ENCODE measurements at regions not wholly inside any gene's neighbourhood (a gene's known extent, or its start where the extent isn't known, plus 50 kb on each side); places are given as distances from the start of the nearest gene placed in this dataset.

- no peak for TF ChIP-seq ATF3 (IDR thresholded peaks at IDR 0.05)
These were observed 213.4 kb upstream of the SEMA6D start (continued) for GRCh38 chr15:47503876-47504275.

GRCh38 chr15:47504624-47505256 is 212.6 kb upstream of the SEMA6D start:
- no peak overlapping the region for H3K27ac ChIP-seq (ENCODE audit: low read depth, low read length)
- ChIA-PET POLR2A (no interaction called here), RAD21 (ENCODE audit: low non-redundant PET in 1 of 2, low total read pairs in 2 of 2, uncharacterized antibody in 2 of 2, unreplicated experiment in 2 of 2) (no interaction called here), CTCF (no interaction called here)
- no peak for TF ChIP-seq CEBPB (IDR thresholded peaks at IDR 0.05; ENCODE audit: low read depth)
- TF ChIP-seq ATF3 (IDR thresholded peaks at IDR 0.05): no peak
- no peak for TF ChIP-seq EZH2phosphoT487 (IDR thresholded peaks at IDR 0.05; ENCODE audit: borderline replicate concordance)
- TF ChIP-seq MAX (IDR thresholded peaks at IDR 0.05): no peak
- TF ChIP-seq REST (IDR thresholded peaks at IDR 0.05; ENCODE audit: low read depth): no peak
- H3K4me2 ChIP-seq (ENCODE audit: low read length): no peak overlapping the region
- H3K79me2 ChIP-seq (ENCODE audit: insufficient read depth, low read length): no peaks in the 10 kb centered on the region
- ATAC-seq (no peak), DNase-seq (ENCODE audit: low read depth, low spot score) (no peak)
- H3K9me3 ChIP-seq (ENCODE audit: control insufficient read depth in 1 of 2, insufficient read depth in 1 of 2, low read depth in 1 of 2, low read length in 2 of 2): peaks cover 5 to 45% of the 10 kb centered on the region in 2 experiments; a peak in 2 of 4 replicates
- no peak overlapping the region for H3K9ac ChIP-seq (ENCODE audit: low read length)
- H3K4me3 ChIP-seq (replicated peaks in 1 of 2; ENCODE audit: low read depth in 1 of 2, low read length in 2 of 2): no peak overlapping the region
- H3K27me3 ChIP-seq (ENCODE audit: insufficient read depth, low read length): no peaks in the 10 kb centered on the region
- no peaks in the 10 kb centered on the region for H4K20me1 ChIP-seq (ENCODE audit: insufficient read depth)
- intact Hi-C loops (cut with micrococcal nuclease): no loop called here
- H3K9me2 ChIP-seq (ENCODE audit: insufficient read depth): no peaks in the 10 kb centered on the region
- no peaks in the 10 kb centered on the region for H3K36me3 ChIP-seq (ENCODE audit: control insufficient read depth in 1 of 2, insufficient read depth in 2 of 2, low read length in 2 of 2)
- no peak overlapping the region for H2AFZ ChIP-seq (ENCODE audit: low read depth, low read length, poor library complexity, severe bottlenecking)
- no peaks in the 10 kb centered on the region for H3K4me1 ChIP-seq (ENCODE audit: control insufficient read depth in 1 of 2, insufficient read depth in 2 of 2, low read length in 2 of 2)
- BruUV-seq (replicated peaks): no TSS peak

Measured in HCT116 (cell line).